NCI-H226 (cell line): ENCODE measurements at regions not wholly inside any gene's neighbourhood (a gene's known extent, or its start where the extent isn't known, plus 50 kb on each side); places are given as distances from the start of the nearest gene placed in this dataset.

Source experiments
- DNase-seq: peaks from one replicate; pipeline ENCODE4 v3.0.0-alpha.2; 2015

DNA sequence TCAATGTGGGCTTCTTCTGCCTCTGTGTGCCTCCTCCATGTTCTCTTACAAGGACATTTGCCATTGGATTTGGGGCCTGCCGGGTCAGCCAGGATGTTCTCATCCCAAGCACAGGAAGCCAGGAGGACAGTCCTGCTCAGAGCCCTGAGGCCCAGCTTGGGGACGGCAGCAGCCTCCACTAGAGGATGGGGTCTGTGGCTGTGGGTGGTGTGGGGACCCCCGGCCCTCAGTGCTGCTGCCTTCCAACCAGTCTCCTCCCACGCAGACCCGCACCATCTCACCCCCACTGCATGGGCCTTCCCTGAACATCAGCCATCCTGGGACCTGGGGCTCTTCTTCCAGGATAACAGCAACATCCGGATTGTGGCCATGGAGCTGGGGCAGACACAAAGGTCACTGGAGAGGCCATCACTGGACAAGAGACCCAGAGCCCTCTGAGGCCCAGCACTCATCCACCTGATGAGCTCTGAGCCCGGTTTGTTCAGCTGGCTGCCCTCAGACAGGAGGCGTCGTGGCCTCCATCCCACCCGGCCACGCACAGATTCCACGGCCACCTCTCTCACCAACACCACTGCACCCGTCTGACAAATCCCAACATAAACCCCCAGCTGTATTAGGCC lies 56.5 kb upstream of the C14orf180 start:
- no peak for DNase-seq

DNA sequence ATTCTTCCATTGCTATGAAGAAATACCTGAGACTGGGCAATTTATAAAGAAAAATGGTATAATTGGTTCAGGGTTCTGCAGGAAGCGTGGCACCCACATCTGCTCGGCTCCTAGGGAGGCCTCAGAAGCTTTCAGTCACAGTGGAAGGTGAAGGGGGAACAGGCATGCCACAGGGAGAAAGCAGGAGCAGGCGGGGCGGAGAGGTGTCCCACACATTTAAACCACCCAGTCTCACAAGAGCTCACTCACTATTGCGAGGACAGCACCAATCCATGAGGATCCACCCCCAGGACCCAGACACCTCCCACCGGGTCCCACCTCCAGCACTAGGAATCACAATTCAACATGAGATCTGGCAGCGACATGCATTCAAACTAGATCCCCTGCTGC lies 56.0 kb upstream of the C14orf180 start:
- no peak for DNase-seq

DNA sequence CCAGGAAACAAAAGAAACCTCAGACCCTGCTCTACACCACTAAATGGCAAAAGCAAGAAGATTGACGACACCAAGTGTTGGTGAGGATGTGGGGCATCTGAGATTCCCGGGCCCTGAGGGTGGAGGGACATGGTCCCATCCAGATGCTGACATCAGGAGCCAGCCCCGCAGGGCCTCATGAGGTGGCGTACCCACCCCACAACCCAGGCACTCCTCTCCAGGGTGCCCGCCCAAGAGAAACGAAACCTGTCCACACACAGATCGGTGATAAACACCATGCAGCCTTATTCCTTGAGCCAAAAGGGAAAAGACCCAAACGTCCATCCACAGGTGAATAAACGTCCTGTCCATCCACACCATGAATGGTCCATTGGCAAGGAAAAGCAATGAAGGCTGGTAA lies 54.8 kb upstream of the C14orf180 start:
- no peak for DNase-seq

DNA sequence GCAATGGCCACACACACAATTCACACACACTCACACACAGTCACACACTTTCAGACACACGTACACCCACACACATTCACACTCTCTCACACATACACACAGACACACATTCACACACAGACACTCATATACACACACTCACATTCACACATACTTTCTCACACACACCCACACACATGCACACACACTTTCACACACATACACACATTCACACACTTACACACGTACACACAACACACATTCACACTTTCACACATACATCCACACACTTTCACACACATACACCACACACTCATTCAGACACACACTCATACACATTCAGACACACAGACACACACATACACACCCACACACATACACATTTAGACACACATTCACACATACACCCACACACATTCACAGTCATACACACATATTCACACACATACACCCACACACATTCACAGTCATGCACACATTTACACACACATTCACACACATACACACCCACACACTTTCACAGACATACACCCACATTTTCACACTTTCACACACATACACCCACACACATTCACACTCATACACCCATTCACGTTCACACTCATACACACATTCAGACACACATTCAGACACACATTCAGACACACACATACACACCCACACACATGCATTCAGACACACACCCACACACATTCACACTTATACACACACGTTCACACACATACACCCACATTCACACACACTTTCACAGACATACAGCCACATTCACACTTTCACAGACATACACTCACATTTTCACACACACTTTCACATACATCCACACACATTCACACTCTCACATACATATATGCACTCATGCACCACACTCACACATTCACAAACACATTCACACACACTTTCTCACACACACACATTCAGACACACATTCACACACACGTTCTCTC lies 52.6 kb upstream of the C14orf180 start:
- no peak for DNase-seq

DNA sequence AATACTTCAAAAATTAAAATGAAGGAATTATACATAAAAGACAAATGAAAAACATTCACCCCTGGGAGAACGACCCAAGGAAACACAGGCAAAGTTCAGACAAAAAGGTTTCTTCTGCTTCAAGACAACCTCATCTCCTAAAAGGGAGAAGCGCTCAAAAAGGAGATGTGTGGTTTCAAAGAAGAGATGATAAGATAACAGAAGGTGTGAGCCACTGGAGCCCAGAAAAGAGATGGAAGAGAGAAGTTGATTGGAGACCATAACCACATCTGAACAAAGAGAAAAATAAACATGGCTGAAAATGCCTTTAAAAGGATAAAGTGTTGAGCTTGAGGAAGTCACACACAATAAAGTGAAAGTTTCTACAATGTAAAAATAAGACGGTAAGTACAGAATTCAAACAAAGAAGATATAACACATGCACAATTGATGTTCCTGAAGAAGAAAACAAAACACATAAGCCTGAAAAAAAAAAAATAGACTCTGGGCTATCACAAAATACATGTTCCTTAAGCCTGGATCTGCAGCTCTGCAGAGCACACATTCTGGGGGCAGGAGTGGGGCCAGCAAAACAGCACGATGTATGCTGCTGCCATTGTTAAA lies 51.6 kb upstream of the C14orf180 start:
- DNase-seq, result no peak

DNA sequence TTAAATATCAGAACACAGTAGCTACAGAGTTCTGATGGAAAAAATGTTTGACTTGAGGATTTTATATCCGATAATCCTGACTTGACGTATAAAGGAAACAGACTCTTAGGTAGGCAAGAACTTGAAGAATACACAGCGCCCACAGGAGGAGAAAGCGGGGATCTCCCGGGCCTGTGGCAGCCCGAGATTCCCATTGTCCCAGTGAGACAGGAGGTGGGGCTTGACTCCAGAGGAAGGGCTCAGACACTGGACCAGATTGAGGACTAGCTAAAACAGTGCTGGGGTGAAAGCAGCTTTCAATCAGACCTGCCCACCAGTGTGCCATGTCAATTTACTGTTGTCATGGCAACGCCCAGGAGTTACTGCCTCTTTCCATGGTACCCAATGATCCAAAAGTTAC lies 51.1 kb upstream of the C14orf180 start:
- DNase-seq, result no peak
